HCT116 (cell line): ENCODE measurements at regions not wholly inside any gene's neighbourhood (a gene's known extent, or its start where the extent isn't known, plus 50 kb on each side); places are given as distances from the start of the nearest gene placed in this dataset.

Experiments
- ATAC-seq: fragments of 200-7000 bp; cut with Tn5 transposase; 2 replicates; pipeline ENCODE4 v1.9.1; 2020; ENCODE audit warnings: mild to moderate bottlenecking, moderate library complexity
- BruUV-seq: library from RNA; stranded (reverse); fragments of 400-500 nt; replicated peaks from 2 replicates; lab custom pipeline; 2021; lab: Mats Ljungman, UMichigan
- CTCF ChIA-PET: fragments of 300-600 bp; sonication (Branson Sonifier 250); formaldehyde crosslinking; loops from one replicate; lab custom pipeline; 2021; ENCODE audit warnings: antibody characterized with exemption; lab: Charles Lee
- POLR2A ChIA-PET: fragments of 300-600, 350-600 bp; sonication (Branson Sonifier 250); formaldehyde crosslinking; loops from one replicate; lab custom pipeline; 2021; ENCODE audit warnings: antibody characterized with exemption; lab: Charles Lee
- RAD21 ChIA-PET, 2 experiments: fragments of 300-600 bp; sonication (Branson Sonifier 250); formaldehyde crosslinking; loops; one replicate each; lab custom pipeline; 2023; ENCODE audit warnings: low total read pairs in 2 of 2; ENCODE audit not compliant: uncharacterized antibody in 2 of 2, unreplicated experiment in 2 of 2, low non-redundant PET in 1 of 2; lab: Charles Lee
- DNase-seq: peaks from one replicate; pipeline ENCODE4 v3.0.0-alpha.2; 2010; ENCODE audit warnings: low read depth, low spot score
- H2AFZ ChIP-seq: fragments of 200-600 bp; shearing (Covaris generic), sonication (generic); 2 replicates; pipeline ENCODE4 v1.6.1; 2017; ENCODE audit warnings: low read depth, mixed run types, mixed read lengths, antibody characterized with exemption, low read length; ENCODE audit not compliant: poor library complexity, severe bottlenecking
- H3K27ac ChIP-seq: 2 replicates; pipeline ENCODE4 v1.5.1; 2012; ENCODE audit warnings: low read depth, low read length
- H3K27me3 ChIP-seq: fragments of 200-600 bp; sonication (generic); 2 replicates; pipeline ENCODE4 v1.6.1; 2016; ENCODE audit warnings: mixed run types, low read length, mixed read lengths; ENCODE audit not compliant: insufficient read depth
- H3K36me3 ChIP-seq, 2 experiments: fragments of 200-500 bp in 1 of 2; fragments of 200-600 bp in 1 of 2; sonication (Bioruptor generic) in 1 of 2; sonication (generic) in 1 of 2; 2 replicates each; pipeline versions ENCODE4 v1.5.1 to v1.6.1; 2014 to 2016; ENCODE audit warnings: low read length in 2 of 2, inconsistent platforms in 1 of 2, mixed read lengths in 1 of 2, mixed run types in 1 of 2; ENCODE audit not compliant: insufficient read depth in 2 of 2, control insufficient read depth in 1 of 2
- H3K4me1 ChIP-seq, 2 experiments: fragments of 200-600 bp in 1 of 2; sonication (generic) in 1 of 2; 2 replicates each; pipeline versions ENCODE4 v1.5.1 to v1.6.1; 2012 to 2017; ENCODE audit warnings: low read length in 2 of 2, inconsistent platforms in 1 of 2, mild to moderate bottlenecking in 1 of 2, mixed read lengths in 1 of 2, mixed run types in 1 of 2, moderate library complexity in 1 of 2; ENCODE audit not compliant: insufficient read depth in 2 of 2, control insufficient read depth in 1 of 2
- H3K4me2 ChIP-seq: fragments of 200-600 bp; sonication (generic); 2 replicates; pipeline ENCODE4 v1.6.1; 2017; ENCODE audit warnings: mixed run types, low read length, mixed read lengths
- H3K4me3 ChIP-seq, 2 experiments: fragments of 200-600 bp in 1 of 2; sonication (generic) in 1 of 2; replicated peaks in 1 of 2; 2 replicates each; pipeline ENCODE4 v1.5.1; 2011 to 2016; ENCODE audit warnings: low read length in 2 of 2, control low read depth in 1 of 2, low read depth in 1 of 2, mild to moderate bottlenecking in 1 of 2, mixed read lengths in 1 of 2, mixed run types in 1 of 2
- H3K79me2 ChIP-seq: fragments of 200-600 bp; sonication (generic); 2 replicates; pipeline ENCODE4 v1.6.1; 2017; ENCODE audit warnings: mild to moderate bottlenecking, mixed run types, low read length, moderate library complexity, mixed read lengths; ENCODE audit not compliant: insufficient read depth
- H3K9ac ChIP-seq: fragments of 200-600 bp; sonication (generic); 2 replicates; pipeline ENCODE4 v1.6.1; 2016; ENCODE audit warnings: low read length, mixed read lengths
- H3K9me2 ChIP-seq: fragments of 200-600 bp; sonication (generic), shearing (Covaris generic); 2 replicates; pipeline ENCODE4 v1.6.1; 2017; ENCODE audit warnings: mixed run types, mild to moderate bottlenecking, moderate library complexity; ENCODE audit not compliant: insufficient read depth
- H3K9me3 ChIP-seq, 2 experiments: fragments of 200-500 bp in 1 of 2; fragments of 200-600 bp in 1 of 2; sonication (Bioruptor generic) in 1 of 2; sonication (generic) in 1 of 2; 2 replicates each; pipeline ENCODE4 v1.6.1; 2014 to 2017; ENCODE audit warnings: low read length in 2 of 2, mixed read lengths in 2 of 2, inconsistent platforms in 1 of 2, low read depth in 1 of 2, mild to moderate bottlenecking in 1 of 2, mixed run types in 1 of 2, moderate library complexity in 1 of 2; ENCODE audit not compliant: control insufficient read depth in 1 of 2, insufficient read depth in 1 of 2
- H4K20me1 ChIP-seq: fragments of 200-600 bp; sonication (generic), shearing (Covaris generic); 2 replicates; pipeline ENCODE4 v1.6.1; 2017; ENCODE audit warnings: mixed run types, mild to moderate bottlenecking, moderate library complexity; ENCODE audit not compliant: insufficient read depth
- EZH2phosphoT487 ChIP-seq: fragments of 200-600 bp; IDR thresholded peaks from 2 replicates; pipeline ENCODE4 v1.6.1; 2018; ENCODE audit warnings: antibody characterized with exemption, borderline replicate concordance
- FOSL1 ChIP-seq: IDR thresholded peaks from 2 replicates; pipeline ENCODE4 v1.6.1; 2012; ENCODE audit warnings: low read depth
- TCF7L2 ChIP-seq: IDR thresholded peaks from 2 replicates; pipeline ENCODE4 v1.7.0; 2011; ENCODE audit warnings: borderline replicate concordance, inconsistent platforms; ENCODE audit not compliant: insufficient read depth, insufficient read length; ENCODE audit errors: extremely low read depth
- intact Hi-C: fragments of 100-400 bp; cut with micrococcal nuclease; formaldehyde crosslinking; loops from 2 replicates; pipeline ENCODE4 v1.10.0; 2022
- TF ChIP-seq, protein P1 (sequence below): IDR thresholded peaks from 2 replicates; pipeline ENCODE4 v1.6.1; 2012; ENCODE audit warnings: low read depth

DNA sequence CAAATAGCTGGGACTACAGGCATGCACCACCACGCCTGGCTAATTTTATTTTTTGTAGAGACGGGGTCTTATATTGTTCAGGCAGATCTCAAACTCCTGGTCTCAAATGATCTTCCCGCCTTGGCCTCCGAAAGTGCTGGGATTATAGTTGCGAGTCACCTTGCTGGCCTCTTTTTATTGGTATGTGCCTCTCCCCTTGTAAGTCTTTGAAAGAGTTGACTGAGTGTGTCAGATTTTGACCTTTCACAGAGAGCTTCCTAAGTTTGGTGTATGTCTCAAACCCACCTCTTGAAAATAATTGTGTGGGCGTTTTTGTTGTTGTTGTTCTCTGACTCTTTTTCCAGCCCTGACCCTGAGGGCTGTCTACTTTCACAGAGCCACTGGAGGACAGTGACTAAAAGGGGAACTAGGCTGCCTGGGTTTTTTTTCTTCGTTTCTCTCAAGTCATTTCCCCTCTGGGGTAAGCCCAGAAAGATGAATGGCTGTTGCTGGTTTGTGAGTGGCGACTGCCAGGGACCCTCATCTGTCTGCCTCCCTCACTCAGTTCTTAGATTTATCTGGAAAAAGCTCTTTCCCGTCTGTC, 262.8 kb downstream of the ZEB1 start (continued):
- TF ChIP-seq, protein P1, sequence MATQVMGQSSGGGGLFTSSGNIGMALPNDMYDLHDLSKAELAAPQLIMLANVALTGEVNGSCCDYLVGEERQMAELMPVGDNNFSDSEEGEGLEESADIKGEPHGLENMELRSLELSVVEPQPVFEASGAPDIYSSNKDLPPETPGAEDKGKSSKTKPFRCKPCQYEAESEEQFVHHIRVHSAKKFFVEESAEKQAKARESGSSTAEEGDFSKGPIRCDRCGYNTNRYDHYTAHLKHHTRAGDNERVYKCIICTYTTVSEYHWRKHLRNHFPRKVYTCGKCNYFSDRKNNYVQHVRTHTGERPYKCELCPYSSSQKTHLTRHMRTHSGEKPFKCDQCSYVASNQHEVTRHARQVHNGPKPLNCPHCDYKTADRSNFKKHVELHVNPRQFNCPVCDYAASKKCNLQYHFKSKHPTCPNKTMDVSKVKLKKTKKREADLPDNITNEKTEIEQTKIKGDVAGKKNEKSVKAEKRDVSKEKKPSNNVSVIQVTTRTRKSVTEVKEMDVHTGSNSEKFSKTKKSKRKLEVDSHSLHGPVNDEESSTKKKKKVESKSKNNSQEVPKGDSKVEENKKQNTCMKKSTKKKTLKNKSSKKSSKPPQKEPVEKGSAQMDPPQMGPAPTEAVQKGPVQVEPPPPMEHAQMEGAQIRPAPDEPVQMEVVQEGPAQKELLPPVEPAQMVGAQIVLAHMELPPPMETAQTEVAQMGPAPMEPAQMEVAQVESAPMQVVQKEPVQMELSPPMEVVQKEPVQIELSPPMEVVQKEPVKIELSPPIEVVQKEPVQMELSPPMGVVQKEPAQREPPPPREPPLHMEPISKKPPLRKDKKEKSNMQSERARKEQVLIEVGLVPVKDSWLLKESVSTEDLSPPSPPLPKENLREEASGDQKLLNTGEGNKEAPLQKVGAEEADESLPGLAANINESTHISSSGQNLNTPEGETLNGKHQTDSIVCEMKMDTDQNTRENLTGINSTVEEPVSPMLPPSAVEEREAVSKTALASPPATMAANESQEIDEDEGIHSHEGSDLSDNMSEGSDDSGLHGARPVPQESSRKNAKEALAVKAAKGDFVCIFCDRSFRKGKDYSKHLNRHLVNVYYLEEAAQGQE, result no peak
- no peak for TF ChIP-seq EZH2phosphoT487

DNA sequence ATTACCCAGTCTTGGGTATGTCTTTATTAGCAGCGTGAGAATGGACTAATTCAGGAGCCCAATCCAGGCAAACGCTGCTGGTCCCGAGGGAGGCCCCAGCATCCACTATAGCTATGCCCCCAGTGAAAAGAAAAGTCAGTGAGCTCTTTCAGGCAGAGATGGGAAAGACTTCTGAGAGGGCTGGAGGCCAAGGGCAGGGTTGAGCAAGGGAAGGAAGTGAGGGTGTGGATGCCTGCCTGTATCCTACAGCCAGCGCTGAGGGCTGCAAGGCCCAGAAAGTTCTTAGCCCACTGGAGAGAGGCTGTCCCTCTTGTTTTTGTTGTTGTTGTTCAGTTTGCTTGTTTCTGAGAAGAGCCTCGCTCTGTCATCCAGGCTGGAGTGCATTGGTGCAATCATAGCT, 261.6 kb downstream of the ZEB1 start:
- RAD21 ChIA-PET, result interaction anchor here in 1 of 2 experiments (0.6 kb wide), 1 partner anchor 65 kb away, joined by 9 read pairs; no protein-coding TSS in a partner anchor
- intact Hi-C loops, result no loop called here
- H3K27me3 ChIP-seq, result no peaks in the 10 kb centered on the region
- no peak overlapping the region for H3K27ac ChIP-seq
- no peaks in the 10 kb centered on the region for H4K20me1 ChIP-seq
- BruUV-seq, result no TSS peak
- H3K79me2 ChIP-seq, result no peaks in the 10 kb centered on the region
- H3K36me3 ChIP-seq, result no peaks in the 10 kb centered on the region
- TF ChIP-seq TCF7L2 (no peak), FOSL1 (no peak)
- peaks cover 17 to 32% of the 10 kb centered on the region in 2 experiments for H3K4me1 ChIP-seq
- H3K9me3 ChIP-seq, result no peaks in the 10 kb centered on the region
- H3K4me2 ChIP-seq, result no peak overlapping the region
- POLR2A ChIA-PET, result no interaction called here
- no peak overlapping the region for H2AFZ ChIP-seq
- H3K4me3 ChIP-seq, result no peak overlapping the region
- no peak overlapping the region for H3K9ac ChIP-seq
- CTCF ChIA-PET, result no interaction called here
- H3K9me2 ChIP-seq, result no peaks in the 10 kb centered on the region
- ATAC-seq (no peak), DNase-seq (no peak)
